Bronchial epithelial cell (primary cell): ENCODE measurements at regions not wholly inside any gene's neighbourhood (a gene's known extent, or its start where the extent isn't known, plus 50 kb on each side); places are given as distances from the start of the nearest gene placed in this dataset.

Experiments used
- DNase-seq: peaks from one replicate; pipeline ENCODE4 v3.0.0-alpha.2; 2010; ENCODE audit warnings: low read depth
- FAIRE-seq: peaks from 2 replicates; lab custom pipeline; 2011; peaks lifted over from hg19 to GRCh38; lab: Jason Lieb, UNC
- H3K27me3 ChIP-seq: 2 replicates; pipeline ENCODE4 v1.5.1; 2011; ENCODE audit warnings: low read length; ENCODE audit not compliant: control insufficient read depth, insufficient read depth
- H3K36me3 ChIP-seq: 2 replicates; pipeline ENCODE4 v1.5.1; 2011; ENCODE audit warnings: low read length; ENCODE audit not compliant: control insufficient read depth, insufficient read depth
- H3K4me3 ChIP-seq: 2 replicates; pipeline ENCODE4 v1.5.1; 2011; ENCODE audit warnings: mild to moderate bottlenecking, low read depth, low read length, control low read depth
- TF ChIP-seq, protein P1 (sequence below): IDR thresholded peaks from 2 replicates; pipeline ENCODE4 v1.5.1; 2011; ENCODE audit warnings: mild to moderate bottlenecking, moderate library complexity, low read length, control low read depth, inconsistent platforms; ENCODE audit not compliant: insufficient read depth, severe bottlenecking

DNA sequence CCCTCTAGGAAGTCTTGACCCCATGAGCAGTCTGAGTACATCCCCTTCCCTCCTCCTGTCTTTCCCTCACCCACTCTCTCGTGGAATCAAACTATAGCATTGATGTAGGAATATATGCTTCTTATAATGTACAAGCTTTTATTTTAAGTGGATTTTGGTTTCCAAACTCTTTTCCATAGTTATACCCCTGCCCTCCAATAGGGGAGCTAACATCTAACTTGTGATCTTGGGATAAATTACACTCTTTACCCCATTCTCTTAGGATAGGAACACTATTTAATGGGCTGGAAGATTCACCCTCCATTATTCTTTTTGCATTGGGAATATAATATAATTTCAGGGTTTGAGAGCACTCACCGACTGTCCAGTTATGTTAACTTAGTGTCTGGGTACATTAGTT, 465.9 kb downstream of the GATA3 start:
- Histone ChIP-seq H3K4me3 (no peak overlapping the region), H3K27me3 (no peaks in the 10 kb centered on the region), H3K36me3 (no peaks in the 10 kb centered on the region)
- FAIRE-seq (no peak), DNase-seq (no peak)
- TF ChIP-seq, protein P1, sequence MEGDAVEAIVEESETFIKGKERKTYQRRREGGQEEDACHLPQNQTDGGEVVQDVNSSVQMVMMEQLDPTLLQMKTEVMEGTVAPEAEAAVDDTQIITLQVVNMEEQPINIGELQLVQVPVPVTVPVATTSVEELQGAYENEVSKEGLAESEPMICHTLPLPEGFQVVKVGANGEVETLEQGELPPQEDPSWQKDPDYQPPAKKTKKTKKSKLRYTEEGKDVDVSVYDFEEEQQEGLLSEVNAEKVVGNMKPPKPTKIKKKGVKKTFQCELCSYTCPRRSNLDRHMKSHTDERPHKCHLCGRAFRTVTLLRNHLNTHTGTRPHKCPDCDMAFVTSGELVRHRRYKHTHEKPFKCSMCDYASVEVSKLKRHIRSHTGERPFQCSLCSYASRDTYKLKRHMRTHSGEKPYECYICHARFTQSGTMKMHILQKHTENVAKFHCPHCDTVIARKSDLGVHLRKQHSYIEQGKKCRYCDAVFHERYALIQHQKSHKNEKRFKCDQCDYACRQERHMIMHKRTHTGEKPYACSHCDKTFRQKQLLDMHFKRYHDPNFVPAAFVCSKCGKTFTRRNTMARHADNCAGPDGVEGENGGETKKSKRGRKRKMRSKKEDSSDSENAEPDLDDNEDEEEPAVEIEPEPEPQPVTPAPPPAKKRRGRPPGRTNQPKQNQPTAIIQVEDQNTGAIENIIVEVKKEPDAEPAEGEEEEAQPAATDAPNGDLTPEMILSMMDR, result peak; percentile 22

DNA sequence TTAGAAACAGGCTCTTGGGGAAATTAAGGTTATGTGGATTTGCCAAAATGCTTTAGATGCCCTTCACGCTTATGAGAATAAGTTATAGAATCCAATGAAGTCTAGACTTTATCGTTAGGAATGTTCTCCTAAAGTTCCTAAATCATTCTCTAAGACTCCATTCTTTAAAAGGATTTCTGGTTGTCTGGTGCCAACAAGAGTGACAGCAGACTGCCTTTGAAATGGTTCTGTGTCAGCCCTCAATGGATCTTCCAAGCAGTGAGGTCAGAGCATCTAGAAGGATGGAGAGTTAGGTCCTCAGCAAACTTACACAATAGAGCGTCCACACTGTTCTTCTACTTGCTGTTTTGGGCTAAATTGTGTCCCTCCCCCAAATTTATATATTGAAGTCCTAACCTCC, 473.3 kb downstream of the GATA3 start:
- FAIRE-seq (no peak), DNase-seq (no peak)
- no peaks in the 10 kb centered on the region for H3K27me3 ChIP-seq
- no peaks in the 10 kb centered on the region for H3K36me3 ChIP-seq
- no peak overlapping the region for H3K4me3 ChIP-seq
- TF ChIP-seq, protein P1, result no peak

- H3K4me3 ChIP-seq, result no peak overlapping the region
- H3K36me3 ChIP-seq, result no peaks in the 10 kb centered on the region
- TF ChIP-seq, protein P1, result no peak
- H3K27me3 ChIP-seq, result no peaks in the 10 kb centered on the region
- no peak for DNase-seq
- no peak for FAIRE-seq
These were observed 476.6 kb downstream of the GATA3 start for GRCh38 chr10:8531116-8531515.

DNA sequence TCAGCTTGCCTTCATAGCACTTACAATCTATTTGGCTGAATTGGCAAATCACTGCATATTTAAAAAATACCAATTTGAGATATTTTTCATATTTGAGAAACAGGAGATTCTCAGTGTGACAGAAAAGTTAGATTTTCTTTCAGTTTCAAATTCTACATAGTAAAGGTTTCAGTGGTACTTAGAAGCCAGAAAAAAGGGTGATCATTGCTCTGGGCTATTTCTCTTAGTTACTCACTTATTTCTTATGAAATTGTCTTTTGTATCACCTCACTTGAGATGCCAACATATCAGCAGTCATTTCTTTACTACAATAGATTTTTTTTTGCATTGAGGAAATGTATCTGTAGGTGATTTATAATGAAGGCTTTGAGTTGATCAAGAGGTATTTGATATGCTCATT, 478.2 kb downstream of the GATA3 start:
- Histone ChIP-seq H3K36me3 (no peaks in the 10 kb centered on the region), H3K4me3 (no peak overlapping the region), H3K27me3 (no peaks in the 10 kb centered on the region)
- FAIRE-seq (no peak), DNase-seq (no peak)
- TF ChIP-seq, protein P1, result no peak

DNA sequence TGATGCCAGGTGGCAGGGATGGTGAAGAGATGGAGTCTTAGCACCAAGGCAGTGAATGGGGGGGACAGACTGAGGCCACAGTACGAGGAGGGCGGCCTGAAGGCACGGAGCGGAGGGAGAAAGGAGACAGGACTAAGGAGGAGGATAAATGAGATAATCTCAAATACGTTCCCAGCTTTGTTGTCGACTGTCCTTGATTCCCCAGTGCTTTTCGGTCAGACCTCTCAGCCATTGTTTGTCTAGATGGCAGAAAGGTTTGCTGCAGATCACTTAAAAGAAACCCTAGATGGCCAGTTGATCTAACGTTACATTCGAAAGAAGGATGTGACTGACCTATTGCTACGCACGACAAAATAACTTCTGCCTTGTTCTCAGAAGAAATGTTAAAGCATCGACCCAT, 479.0 kb downstream of the GATA3 start:
- FAIRE-seq, result no peak
- H3K27me3 ChIP-seq, result no peaks in the 10 kb centered on the region
- DNase-seq, result no peak
- H3K4me3 ChIP-seq, result no peak overlapping the region
- TF ChIP-seq, protein P1, result no peak
- no peaks in the 10 kb centered on the region for H3K36me3 ChIP-seq

GRCh38 chr10:8534096-8534495, 479.6 kb downstream of the GATA3 start:
- no peaks in the 10 kb centered on the region for H3K27me3 ChIP-seq
- no peak for FAIRE-seq
- H3K36me3 ChIP-seq, result no peaks in the 10 kb centered on the region
- TF ChIP-seq, protein P1, result no peak
- no peak for DNase-seq
- no peak overlapping the region for H3K4me3 ChIP-seq
